NCI-H146 treated with DMSO at 0.1 percent for 48 hours (cell line): ENCODE measurements at regions not wholly inside any gene's neighbourhood (a gene's known extent, or its start where the extent isn't known, plus 50 kb on each side); places are given as distances from the start of the nearest gene placed in this dataset.
"Not testable (repeated sequence)": the region's sequence is repeated elsewhere in the genome, so short reads cannot be mapped to it uniquely, and the experiment has no call there.

Experiments used
- DNase-seq: peaks from one replicate; lab custom pipeline; 2025; ENCODE audit not compliant: unreplicated experiment; lab: John Stamatoyannopoulos, UW

- no peak for DNase-seq
Measured at GRCh38 chr16:58958749-58959148, 224.6 kb upstream of the GOT2 start.

- no peak for DNase-seq
Measured at GRCh38 chr16:58948244-58948643, 214.1 kb upstream of the GOT2 start.

GRCh38 chr16:58940609-58941008 lies 206.5 kb upstream of the GOT2 start:
- no peak for DNase-seq

DNA sequence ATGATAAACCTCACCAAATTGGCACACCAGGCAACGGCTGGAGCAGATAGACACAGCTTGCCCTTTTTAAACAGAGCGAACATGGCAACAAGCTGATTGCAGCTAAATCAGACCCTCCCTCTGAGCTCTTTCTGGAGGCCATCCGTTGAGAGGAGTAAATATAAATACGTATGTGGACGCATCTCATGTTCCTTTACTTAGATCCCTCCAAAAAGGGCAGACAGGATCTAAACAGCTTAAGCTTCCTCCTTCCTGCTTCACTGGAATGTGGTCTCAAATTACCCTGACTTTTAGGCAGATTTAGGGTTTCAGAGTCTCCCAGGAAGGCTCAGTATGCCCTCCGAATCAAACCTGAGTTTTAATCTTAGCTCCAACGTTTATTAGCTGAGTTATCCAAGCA lies 204.7 kb upstream of the GOT2 start:
- DNase-seq = no peak

- DNase-seq = no peak
Measured at GRCh38 chr16:58937661-58938060, 203.5 kb upstream of the GOT2 start.

DNA sequence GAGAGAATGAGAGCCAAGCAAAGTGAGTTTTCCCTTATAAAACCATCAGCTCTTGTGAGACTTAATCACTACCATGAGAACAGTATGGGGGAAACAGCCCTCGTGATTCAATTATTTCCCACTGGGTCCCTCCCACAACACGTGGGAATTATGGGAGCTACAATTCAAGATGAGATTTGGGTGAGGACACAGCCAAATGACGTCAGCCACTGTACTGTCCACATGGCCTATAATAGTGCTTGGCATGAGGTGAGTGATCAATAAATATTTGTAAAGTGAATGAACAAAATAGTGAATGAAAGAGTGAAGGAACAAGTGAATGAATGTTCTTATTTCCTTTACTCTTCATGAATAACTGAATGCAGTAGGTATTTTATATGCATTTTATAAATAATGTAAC lies 199.1 kb upstream of the GOT2 start:
- no peak for DNase-seq

DNA sequence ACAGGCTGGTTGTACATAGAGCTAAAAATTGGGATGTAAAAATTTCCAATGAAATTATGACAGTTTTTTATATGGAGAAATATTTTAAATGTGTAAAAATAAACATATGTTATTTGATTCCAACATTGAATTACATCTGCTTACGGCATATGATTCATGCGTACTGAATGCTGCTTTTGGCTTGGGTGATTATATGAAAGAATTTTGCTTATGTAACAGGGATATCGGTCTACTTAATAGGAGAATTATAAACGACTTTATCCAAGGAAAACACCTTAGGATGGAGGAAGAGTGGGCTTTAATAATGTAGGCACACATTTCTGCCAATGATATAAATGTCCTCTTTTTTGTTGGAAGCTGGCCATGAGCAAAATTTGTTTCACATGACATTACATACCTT lies 197.3 kb upstream of the GOT2 start:
- no peak for DNase-seq

DNA sequence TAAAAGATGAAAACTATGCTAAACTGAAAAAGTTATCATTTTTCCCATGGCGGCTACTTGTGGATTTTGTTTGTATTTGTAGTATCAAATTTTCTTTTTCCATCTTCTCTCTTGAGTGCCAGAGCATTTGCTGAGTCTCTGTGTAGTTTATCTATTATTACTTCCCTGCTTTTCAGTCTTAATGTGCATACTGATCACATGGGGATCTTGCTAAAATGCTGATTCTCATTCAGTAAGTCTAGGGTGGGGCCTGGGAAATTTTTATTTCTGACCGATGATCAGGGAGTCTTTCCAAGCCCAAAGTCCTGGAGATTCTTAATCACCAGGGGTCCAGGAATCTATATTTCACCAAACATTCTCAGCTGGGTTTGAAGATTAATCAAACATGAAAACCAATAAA lies 189.0 kb upstream of the GOT2 start:
- DNase-seq = no peak

DNA sequence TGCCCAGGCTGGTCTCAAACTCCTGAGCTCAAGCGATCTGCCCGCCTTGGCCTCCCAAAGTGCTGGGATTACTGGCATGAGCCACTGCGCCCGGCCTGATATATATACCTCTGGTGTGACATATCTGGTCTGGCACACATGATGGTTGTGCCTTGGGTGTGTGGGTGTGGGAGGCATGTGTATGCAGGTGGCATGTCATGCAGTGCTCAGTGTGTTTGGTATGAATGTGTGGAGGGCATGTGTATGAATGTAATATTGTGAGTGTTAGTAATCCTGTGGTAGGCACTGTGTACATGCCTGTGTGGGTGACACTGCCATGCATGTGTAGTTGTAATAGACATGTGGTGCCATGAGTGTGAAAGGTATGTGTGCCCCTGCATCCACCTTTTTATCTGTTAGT lies 179.3 kb upstream of the GOT2 start:
- no peak for DNase-seq

DNA sequence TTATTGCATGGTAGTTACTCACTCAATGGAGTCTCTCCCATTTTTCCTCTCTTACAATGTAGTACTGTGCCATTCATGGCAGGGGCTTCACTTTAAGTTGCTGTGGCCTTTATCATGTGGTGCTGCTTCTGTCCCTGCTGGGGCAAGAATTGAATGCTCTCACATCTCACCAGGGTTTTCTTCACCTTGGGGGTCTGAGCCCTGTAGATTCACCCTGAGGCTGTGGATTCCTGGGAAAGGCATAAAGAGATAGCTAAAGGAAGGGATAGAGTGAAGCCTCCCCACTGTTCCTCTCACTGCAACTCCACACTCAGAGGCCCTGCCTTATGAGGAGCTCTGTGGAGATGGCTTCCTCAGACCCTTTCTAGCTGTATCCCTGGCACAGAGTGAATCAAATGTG lies 178.5 kb upstream of the GOT2 start:
- DNase-seq = no peak

GRCh38 chr16:58906981-58907715 lies 173.0 kb upstream of the GOT2 start:
- DNase-seq = no peak

GRCh38 chr16:58904291-58904690 lies 170.2 kb upstream of the GOT2 start:
- DNase-seq = no peak

DNA sequence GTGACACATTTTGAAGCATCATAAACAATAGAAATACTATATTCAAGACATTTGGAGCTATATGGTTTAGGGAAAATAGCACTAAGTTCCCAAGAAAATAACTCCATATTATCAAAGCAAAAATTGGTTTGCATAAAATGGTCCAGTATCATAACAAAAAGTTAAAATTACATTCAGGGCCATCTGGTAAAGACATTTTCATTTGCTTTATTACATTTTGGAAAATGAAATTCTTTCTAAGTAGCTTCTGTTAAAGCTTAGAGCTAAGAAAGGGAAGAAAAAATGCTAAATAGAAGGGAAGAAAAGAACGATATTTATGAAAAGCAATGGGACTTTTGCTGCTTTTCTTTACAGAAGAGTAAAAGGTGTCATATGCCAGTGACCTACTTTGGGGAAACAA lies 155.4 kb upstream of the GOT2 start:
- DNase-seq = no peak

- DNase-seq = no peak
Measured at GRCh38 chr16:58885528-58886170, 151.5 kb upstream of the GOT2 start.

GRCh38 chr16:58884141-58884540 lies 150.0 kb upstream of the GOT2 start:
- no peak for DNase-seq

GRCh38 chr16:58883131-58883530 lies 149.0 kb upstream of the GOT2 start:
- no peak for DNase-seq

- DNase-seq = no peak
Measured at GRCh38 chr16:58882292-58882691, 148.2 kb upstream of the GOT2 start.

- not testable (repeated sequence) for DNase-seq
Measured at GRCh38 chr16:58878641-58879040, 144.5 kb upstream of the GOT2 start.

DNA sequence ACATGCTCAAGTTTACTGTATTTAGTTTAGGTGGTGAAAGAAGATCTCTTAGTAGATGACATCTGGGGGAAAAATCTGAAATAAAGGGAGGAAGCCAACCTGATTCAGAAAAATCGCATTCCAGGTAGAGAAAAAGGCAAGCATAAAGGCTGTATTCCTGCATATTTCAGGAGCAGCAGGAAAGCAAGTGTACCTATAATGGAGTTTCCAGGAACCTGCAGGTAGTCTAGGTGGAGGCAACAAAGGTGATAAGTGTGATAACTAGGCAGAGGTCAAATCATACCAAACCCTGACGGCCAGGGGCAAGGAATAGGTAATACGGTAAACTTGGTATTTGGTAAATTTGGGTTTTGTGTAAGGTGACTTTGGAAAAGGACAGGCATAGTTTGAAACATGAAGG lies 132.8 kb upstream of the GOT2 start:
- no peak for DNase-seq

- DNase-seq = no peak
Measured at GRCh38 chr16:58863761-58864160, 129.6 kb upstream of the GOT2 start.

DNA sequence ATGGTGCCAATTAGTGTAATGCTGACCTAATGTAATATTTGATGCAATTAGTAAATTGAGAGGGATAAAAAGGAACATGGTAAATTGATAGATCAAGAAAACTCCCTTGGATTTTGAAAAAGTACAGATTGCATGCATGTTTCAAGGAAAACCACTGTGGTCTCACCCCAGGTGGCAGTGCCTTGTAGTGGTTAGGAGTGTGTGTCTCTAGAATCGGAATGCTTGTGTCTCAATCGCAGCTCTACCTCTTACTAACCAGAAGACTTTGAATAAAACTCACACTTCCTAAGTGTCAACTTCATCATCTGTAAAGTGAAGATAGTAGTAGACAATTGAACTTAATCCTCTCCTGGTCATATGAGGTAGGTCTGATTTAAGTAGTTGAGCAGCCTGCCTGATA lies 128.9 kb upstream of the GOT2 start:
- DNase-seq = no peak

GRCh38 chr16:58862334-58863021 lies 128.4 kb upstream of the GOT2 start:
- peak; percentile 52 for DNase-seq
